ENCODE measurements at regions not wholly inside any gene's neighbourhood (a gene's known extent, or its start where the extent isn't known, plus 50 kb on each side); places are given as distances from the start of the nearest gene placed in this dataset.

- Mint-ChIP-seq H3K4me1 (no peaks in the 10 kb centered on the region), H3K9me3 (peaks cover 3% of the 10 kb centered on the region), H3K27ac (no peak overlapping the region), H3K36me3 (no peaks in the 10 kb centered on the region), H3K4me3 (no peak overlapping the region), H3K27me3 (no peaks in the 10 kb centered on the region)
- no peak for ATAC-seq (ENCODE audit: low read depth)
- no peak for DNase-seq (ENCODE audit: low spot score in 2 of 2)
Measured at GRCh38 chr4:162401021-162401420, 237.2 kb upstream of the FSTL5 start.

DNA sequence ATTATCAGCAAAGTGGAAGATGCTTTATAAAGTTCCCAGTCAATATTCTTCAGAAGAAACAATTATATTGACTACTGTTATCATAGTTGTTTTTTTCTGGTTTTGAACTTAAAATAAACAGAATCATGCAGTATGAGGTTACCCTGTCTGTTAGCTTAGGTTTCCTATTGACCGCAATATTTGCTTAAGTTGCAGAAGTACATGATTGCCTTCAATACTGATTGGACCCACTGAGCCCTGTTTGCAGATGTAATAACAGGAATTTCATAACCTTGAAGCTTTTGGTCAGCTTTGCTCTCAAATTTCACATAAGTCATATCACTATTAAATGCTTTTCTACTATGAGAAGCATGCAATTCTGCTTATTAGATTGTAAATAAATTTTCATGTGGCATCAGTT, 229.1 kb upstream of the FSTL5 start:
- Mint-ChIP-seq H3K36me3 (no peaks in the 10 kb centered on the region), H3K27me3 (peaks cover 1% of the 10 kb centered on the region), H3K27ac (no peak overlapping the region), H3K9me3 (peaks cover 5% of the 10 kb centered on the region), H3K4me1 (no peaks in the 10 kb centered on the region), H3K4me3 (no peak overlapping the region)
- ATAC-seq (ENCODE audit: low read depth) (no peak), DNase-seq (ENCODE audit: low spot score in 2 of 2) (no peak)

DNA sequence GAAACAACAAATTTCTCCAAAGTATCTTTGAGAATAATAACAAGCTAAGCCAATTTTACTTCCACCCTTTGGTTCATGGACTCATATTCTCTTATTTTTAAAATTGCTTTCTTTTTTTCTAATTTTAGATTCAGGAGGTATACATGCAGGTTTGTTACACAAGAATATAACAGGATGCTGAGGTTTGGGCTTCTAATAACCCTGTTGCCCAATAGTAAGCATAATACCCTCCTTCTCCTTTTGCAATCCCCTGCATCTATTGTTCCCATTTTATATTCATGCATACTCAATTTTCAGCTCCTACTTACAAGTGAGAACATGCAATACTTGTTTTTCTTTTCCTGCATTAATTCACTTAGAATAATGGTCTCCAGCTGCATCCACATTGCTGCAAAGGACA, 202.3 kb upstream of the FSTL5 start:
- no peak for DNase-seq (ENCODE audit: low spot score in 2 of 2)

DNA sequence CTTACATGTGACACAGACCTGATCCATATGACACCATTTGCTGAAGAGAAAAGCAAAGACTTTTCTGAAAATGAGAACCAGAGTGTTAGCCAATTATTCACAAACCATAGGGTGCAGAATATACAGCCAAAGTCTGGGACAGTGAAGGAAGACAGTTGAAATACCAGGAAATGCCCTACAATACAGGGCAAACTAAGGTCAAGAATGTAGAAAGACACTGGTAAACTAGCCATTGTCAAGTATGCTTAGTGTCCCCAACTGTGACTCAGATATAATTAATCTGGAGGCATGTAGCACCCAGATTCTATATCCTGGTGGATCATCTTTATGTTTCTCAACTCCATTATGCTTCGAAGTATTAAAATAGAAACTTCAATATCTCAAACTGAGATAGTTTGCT, 200.9 kb upstream of the FSTL5 start:
- H3K4me1 Mint-ChIP-seq: no peaks in the 10 kb centered on the region
- ATAC-seq (ENCODE audit: low read depth): no peak
- H3K36me3 Mint-ChIP-seq: no peaks in the 10 kb centered on the region
- H3K9me3 Mint-ChIP-seq: no peaks in the 10 kb centered on the region
- DNase-seq (ENCODE audit: low spot score in 2 of 2): no peak
- H3K27me3 Mint-ChIP-seq: no peaks in the 10 kb centered on the region
- no peak overlapping the region for H3K4me3 Mint-ChIP-seq
- H3K27ac Mint-ChIP-seq: no peak overlapping the region

More for the DNA sequence above, 202.3 kb upstream of the FSTL5 start:
- no peak for ATAC-seq (ENCODE audit: low read depth)
- Mint-ChIP-seq H3K27ac (no peak overlapping the region), H3K4me1 (no peaks in the 10 kb centered on the region), H3K36me3 (no peaks in the 10 kb centered on the region), H3K9me3 (no peaks in the 10 kb centered on the region), H3K4me3 (no peak overlapping the region), H3K27me3 (no peaks in the 10 kb centered on the region)

- no peaks in the 10 kb centered on the region for H3K27me3 Mint-ChIP-seq
- H3K4me3 Mint-ChIP-seq: no peak overlapping the region
- H3K36me3 Mint-ChIP-seq: no peaks in the 10 kb centered on the region
- peaks cover 2% of the 10 kb centered on the region for H3K9me3 Mint-ChIP-seq
- ATAC-seq (ENCODE audit: low read depth) (no peak), DNase-seq (ENCODE audit: low spot score in 2 of 2) (no peak)
- no peaks in the 10 kb centered on the region for H3K4me1 Mint-ChIP-seq
- no peak overlapping the region for H3K27ac Mint-ChIP-seq
Measured at GRCh38 chr4:162360369-162361149, 196.8 kb upstream of the FSTL5 start.

- Mint-ChIP-seq H3K27me3 (no peaks in the 10 kb centered on the region), H3K36me3 (no peaks in the 10 kb centered on the region), H3K4me3 (no peak overlapping the region), H3K9me3 (peaks cover 4% of the 10 kb centered on the region), H3K4me1 (no peaks in the 10 kb centered on the region), H3K27ac (no peak overlapping the region)
- no peak for ATAC-seq (ENCODE audit: low read depth)
- DNase-seq (ENCODE audit: low spot score in 2 of 2): no peak
Measured at GRCh38 chr4:162356181-162356580, 192.4 kb upstream of the FSTL5 start.

DNA sequence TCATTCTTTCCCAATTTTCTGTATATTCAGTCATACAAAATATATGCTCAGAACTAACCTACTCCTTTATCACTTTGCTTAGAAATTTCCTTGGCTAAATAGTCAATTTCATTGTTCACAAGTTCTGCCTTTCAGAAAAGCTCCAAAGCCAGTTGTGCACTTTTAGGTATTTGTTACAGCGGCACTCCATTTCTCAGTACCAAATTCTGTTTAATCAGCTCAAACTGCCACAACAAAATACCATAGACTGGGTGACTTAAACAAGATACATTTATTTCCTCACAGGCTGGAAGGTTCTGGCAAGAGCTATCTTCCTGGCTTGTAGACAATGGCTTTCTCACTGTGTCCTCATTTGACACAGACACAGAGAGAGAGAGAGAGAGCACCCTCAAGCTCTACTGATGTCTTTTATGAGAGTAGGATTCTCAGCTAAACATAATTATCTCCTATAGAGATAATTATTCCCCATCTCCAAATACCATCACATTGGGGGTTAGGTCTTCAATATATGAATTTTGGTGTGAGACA, 188.8 kb upstream of the FSTL5 start:
- Mint-ChIP-seq H3K27ac (no peak overlapping the region), H3K27me3 (no peaks in the 10 kb centered on the region), H3K4me1 (no peaks in the 10 kb centered on the region), H3K9me3 (peaks cover 4% of the 10 kb centered on the region), H3K36me3 (no peaks in the 10 kb centered on the region), H3K4me3 (no peak overlapping the region)
- ATAC-seq (ENCODE audit: low read depth): no peak
- no peak for DNase-seq (ENCODE audit: low spot score in 2 of 2)

GRCh38 chr4:162350331-162350730, 186.5 kb upstream of the FSTL5 start:
- no peak for ATAC-seq (ENCODE audit: low read depth)
- Mint-ChIP-seq H3K27me3 (no peaks in the 10 kb centered on the region), H3K36me3 (no peaks in the 10 kb centered on the region), H3K4me3 (no peak overlapping the region), H3K4me1 (no peaks in the 10 kb centered on the region), H3K9me3 (peaks cover 2% of the 10 kb centered on the region), H3K27ac (no peak overlapping the region)
- no peak for DNase-seq (ENCODE audit: low spot score in 2 of 2)

GRCh38 chr4:162349395-162349794, 185.6 kb upstream of the FSTL5 start:
- no peaks in the 10 kb centered on the region for H3K27me3 Mint-ChIP-seq
- no peak overlapping the region for H3K4me3 Mint-ChIP-seq
- ATAC-seq (ENCODE audit: low read depth) (no peak), DNase-seq (ENCODE audit: low spot score in 2 of 2) (no peak)
- H3K4me1 Mint-ChIP-seq: no peaks in the 10 kb centered on the region
- no peaks in the 10 kb centered on the region for H3K36me3 Mint-ChIP-seq
- H3K9me3 Mint-ChIP-seq: no peaks in the 10 kb centered on the region
- no peak overlapping the region for H3K27ac Mint-ChIP-seq

GRCh38 chr4:162347842-162348213, 184.0 kb upstream of the FSTL5 start:
- no peaks in the 10 kb centered on the region for H3K4me1 Mint-ChIP-seq
- H3K9me3 Mint-ChIP-seq: no peaks in the 10 kb centered on the region
- no peaks in the 10 kb centered on the region for H3K36me3 Mint-ChIP-seq
- ATAC-seq (ENCODE audit: low read depth) (no peak), DNase-seq (ENCODE audit: low spot score in 2 of 2) (no peak)
- no peak overlapping the region for H3K4me3 Mint-ChIP-seq
- H3K27me3 Mint-ChIP-seq: no peaks in the 10 kb centered on the region
- H3K27ac Mint-ChIP-seq: no peak overlapping the region

GRCh38 chr4:162347156-162347841, 183.5 kb upstream of the FSTL5 start:
- Mint-ChIP-seq H3K36me3 (no peaks in the 10 kb centered on the region), H3K27ac (no peak overlapping the region), H3K4me3 (no peak overlapping the region), H3K9me3 (no peaks in the 10 kb centered on the region), H3K27me3 (no peaks in the 10 kb centered on the region), H3K4me1 (no peaks in the 10 kb centered on the region)
- DNase-seq (ENCODE audit: low spot score in 2 of 2) (no peak), ATAC-seq (ENCODE audit: low read depth) (no peak)

- DNase-seq (ENCODE audit: low spot score in 2 of 2) (no peak), ATAC-seq (ENCODE audit: low read depth) (no peak)
- Mint-ChIP-seq H3K4me3 (no peak overlapping the region), H3K36me3 (no peaks in the 10 kb centered on the region), H3K9me3 (no peaks in the 10 kb centered on the region), H3K27ac (no peak overlapping the region), H3K4me1 (no peaks in the 10 kb centered on the region), H3K27me3 (no peaks in the 10 kb centered on the region)
Measured at GRCh38 chr4:162343967-162344366, 180.2 kb upstream of the FSTL5 start.

DNA sequence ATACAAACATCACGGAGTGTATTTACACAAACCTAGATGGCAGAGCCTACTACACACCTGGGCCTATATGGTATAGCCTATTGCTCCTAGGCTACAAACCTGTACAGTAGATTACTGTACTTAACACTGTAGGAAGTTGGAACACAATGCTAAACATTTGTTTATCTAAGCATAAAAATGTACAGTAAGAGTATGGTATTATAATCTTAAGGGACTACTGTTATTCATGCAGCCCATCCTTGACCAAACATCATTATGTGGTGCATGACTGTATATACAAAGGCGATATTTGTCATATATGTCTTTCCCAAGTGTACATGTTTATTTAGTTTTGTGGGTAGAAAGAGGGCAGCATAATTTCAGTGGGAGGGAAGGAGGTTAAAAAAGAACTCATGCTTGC, 177.7 kb upstream of the FSTL5 start:
- Mint-ChIP-seq H3K36me3 (no peaks in the 10 kb centered on the region), H3K4me3 (no peak overlapping the region), H3K9me3 (peaks cover 2% of the 10 kb centered on the region), H3K27ac (no peak overlapping the region), H3K27me3 (no peaks in the 10 kb centered on the region), H3K4me1 (no peaks in the 10 kb centered on the region)
- ATAC-seq (ENCODE audit: low read depth): no peak
- no peak for DNase-seq (ENCODE audit: low spot score in 2 of 2)

DNA sequence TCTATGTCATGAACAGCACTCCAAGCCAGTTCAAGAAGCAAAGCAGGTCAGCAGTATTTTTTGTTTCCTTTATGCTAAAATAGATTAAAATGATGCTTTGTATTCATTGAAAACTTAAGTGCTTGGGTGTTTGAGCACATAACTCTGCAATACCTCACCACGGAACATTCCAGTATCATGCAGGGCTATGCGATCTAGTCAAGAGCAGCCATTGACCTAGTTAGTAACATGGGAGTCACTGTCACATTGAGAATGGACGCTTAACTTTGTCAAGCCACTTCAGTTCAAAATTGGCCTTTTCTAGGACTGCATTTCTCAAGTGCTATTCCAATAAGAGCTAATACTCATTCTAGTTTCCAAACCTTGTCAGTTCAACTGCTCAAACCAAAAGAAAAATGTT, 160.1 kb upstream of the FSTL5 start:
- Mint-ChIP-seq H3K4me3 (no peak overlapping the region), H3K36me3 (no peaks in the 10 kb centered on the region), H3K4me1 (no peaks in the 10 kb centered on the region), H3K27ac (no peak overlapping the region), H3K27me3 (no peaks in the 10 kb centered on the region), H3K9me3 (no peaks in the 10 kb centered on the region)
- no peak for DNase-seq (ENCODE audit: low spot score in 2 of 2)
- ATAC-seq (ENCODE audit: low read depth): no peak

DNA sequence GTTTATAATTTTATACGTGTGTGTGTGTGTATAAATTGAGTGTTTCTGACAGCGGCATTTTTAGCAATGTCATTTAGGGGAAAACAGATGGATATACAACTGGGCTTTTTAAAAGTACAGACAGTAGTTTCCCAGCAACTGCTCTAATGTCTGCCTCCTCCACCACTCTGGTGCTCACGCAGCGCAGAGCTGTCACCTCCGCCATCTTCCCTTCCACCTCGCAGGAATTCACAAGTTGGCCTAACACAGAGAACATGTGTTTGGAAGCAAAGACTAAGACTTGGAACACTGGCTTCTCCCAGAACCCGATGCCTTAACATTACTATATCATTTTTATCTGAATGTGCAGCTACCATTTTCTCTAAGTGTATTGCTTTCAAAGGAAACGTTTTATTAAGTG, 158.3 kb upstream of the FSTL5 start:
- no peaks in the 10 kb centered on the region for H3K4me1 Mint-ChIP-seq
- DNase-seq (ENCODE audit: low spot score in 2 of 2) (no peak), ATAC-seq (ENCODE audit: low read depth) (no peak)
- H3K27ac Mint-ChIP-seq: no peak overlapping the region
- H3K27me3 Mint-ChIP-seq: no peaks in the 10 kb centered on the region
- peaks cover 2% of the 10 kb centered on the region for H3K9me3 Mint-ChIP-seq
- no peaks in the 10 kb centered on the region for H3K36me3 Mint-ChIP-seq
- no peak overlapping the region for H3K4me3 Mint-ChIP-seq
